ENCODE measurements at regions not wholly inside any gene's neighbourhood (a gene's known extent, or its start where the extent isn't known, plus 50 kb on each side); places are given as distances from the start of the nearest gene placed in this dataset.

DNA sequence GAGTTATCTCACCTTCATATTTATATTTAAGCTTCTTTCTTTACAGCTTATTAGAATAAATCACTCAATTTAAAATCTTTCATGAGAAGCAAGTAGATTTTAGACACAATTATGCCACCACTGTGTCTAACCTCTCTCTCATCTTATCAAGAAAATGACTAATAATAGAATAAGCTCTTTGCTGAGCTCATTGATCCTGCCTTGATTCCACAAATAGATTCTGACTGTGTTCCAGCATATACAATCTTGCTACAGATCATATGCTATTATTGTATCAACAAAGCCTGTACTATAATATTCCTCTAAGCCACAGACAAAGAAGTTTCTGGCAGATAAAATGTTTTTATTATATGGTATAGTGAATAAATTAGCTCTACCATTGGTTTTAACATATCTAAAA, 168.7 kb upstream of the GULP1 start:
- Histone ChIP-seq H3K36me3 (ENCODE audit: insufficient read depth, insufficient read length, low read length) (no peaks in the 10 kb centered on the region), H3K4me1 (ENCODE audit: insufficient read depth, insufficient read length) (no peaks in the 10 kb centered on the region), H3K4me3 (ENCODE audit: insufficient read length, low read depth) (no peak overlapping the region), H3K9ac (ENCODE audit: insufficient read length, low read depth) (no peak overlapping the region), H3K27me3 (ENCODE audit: insufficient read depth, insufficient read length) (no peaks in the 10 kb centered on the region), H3K9me3 (ENCODE audit: insufficient read depth, low read length) (0 out of 2 replicates have a peak, but pooled peaks cover 9% of the 10 kb centered on the region)
- no peak for TF ChIP-seq ZNF274 (IDR thresholded peaks at IDR 0.05; ENCODE audit: low read depth, low read length)
- TF ChIP-seq SUZ12 (IDR thresholded peaks at IDR 0.05; ENCODE audit: extremely low read depth, insufficient read depth, insufficient read length): no peak
- no peak for TF ChIP-seq YY1 (IDR thresholded peaks at IDR 0.05; ENCODE audit: insufficient read depth, insufficient read length)
- DNase-seq (ENCODE audit: low read depth, low spot score): no peak

DNA sequence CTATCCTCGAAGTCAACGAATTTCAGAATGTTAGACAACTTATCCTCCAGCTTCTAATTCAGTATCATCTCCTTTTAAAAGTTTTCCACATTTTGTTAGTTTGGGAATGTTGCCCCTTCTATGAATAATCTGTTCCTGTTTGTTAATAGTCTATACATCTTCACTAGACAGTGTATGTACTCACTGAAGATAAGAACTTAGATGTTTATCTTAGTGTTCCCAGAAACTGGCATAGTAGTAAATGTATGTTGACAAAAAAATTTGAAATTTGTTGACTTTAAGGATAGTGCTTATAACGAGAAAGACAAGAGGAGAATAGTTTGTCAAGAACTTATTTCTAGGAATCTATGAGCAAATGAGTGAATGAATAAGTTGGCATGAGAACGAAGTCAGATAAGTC, 162.0 kb upstream of the GULP1 start:
- no peak overlapping the region for H3K4me3 ChIP-seq (ENCODE audit: insufficient read length, low read depth)

DNA sequence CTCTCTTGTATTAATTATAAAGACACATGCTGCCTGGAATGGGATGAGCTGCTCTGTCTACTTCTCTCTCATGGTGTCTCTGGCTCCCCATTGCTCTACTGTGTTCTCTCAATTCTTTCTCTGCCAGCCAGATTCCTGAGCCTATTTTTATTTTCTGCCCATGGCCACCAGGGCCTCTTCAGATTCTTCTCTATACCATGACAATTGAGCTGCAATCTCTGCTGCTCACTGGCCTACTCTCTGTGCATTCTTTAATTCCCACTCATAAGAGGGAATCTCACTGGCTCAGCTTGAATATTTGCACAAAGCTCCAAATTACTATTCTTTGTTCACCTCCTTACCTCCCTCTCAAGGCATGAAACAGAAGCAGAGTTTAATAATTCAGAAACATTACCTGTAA, 161.4 kb upstream of the GULP1 start:
- no peak for DNase-seq (ENCODE audit: low read depth, low spot score)

More for the DNA sequence above, 162.0 kb upstream of the GULP1 start:
- TF ChIP-seq YY1 (IDR thresholded peaks at IDR 0.05; ENCODE audit: insufficient read depth, insufficient read length): no peak
- no peak for TF ChIP-seq SUZ12 (IDR thresholded peaks at IDR 0.05; ENCODE audit: extremely low read depth, insufficient read depth, insufficient read length)
- TF ChIP-seq ZNF274 (IDR thresholded peaks at IDR 0.05; ENCODE audit: low read depth, low read length): no peak
- H3K9ac ChIP-seq (ENCODE audit: insufficient read length, low read depth): no peak overlapping the region
- H3K36me3 ChIP-seq (ENCODE audit: insufficient read depth, insufficient read length, low read length): no peaks in the 10 kb centered on the region
- no peaks in the 10 kb centered on the region for H3K27me3 ChIP-seq (ENCODE audit: insufficient read depth, insufficient read length)
- H3K9me3 ChIP-seq (ENCODE audit: insufficient read depth, low read length): no peaks in the 10 kb centered on the region
- DNase-seq (ENCODE audit: low read depth, low spot score): no peak
- no peaks in the 10 kb centered on the region for H3K4me1 ChIP-seq (ENCODE audit: insufficient read depth, insufficient read length)

DNA sequence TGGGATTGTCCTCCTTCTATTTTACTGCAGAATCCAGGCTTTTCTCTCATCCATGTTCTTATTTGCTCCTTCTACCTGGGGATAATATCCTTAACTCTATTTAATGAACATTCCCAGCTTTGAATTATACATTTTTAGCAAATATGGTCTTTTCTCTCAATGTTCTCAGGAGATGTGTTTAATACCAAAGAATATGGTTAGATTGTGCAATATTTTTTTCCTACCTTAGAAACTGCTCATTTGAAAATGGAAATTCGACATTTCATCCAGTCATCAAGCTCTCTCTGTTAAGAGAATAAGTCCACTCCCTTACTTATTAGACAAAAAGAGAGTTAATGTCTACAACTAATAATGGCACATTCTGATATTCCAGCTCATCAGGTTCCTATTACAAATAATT, 160.4 kb upstream of the GULP1 start:
- Histone ChIP-seq H3K9me3 (ENCODE audit: insufficient read depth, low read length) (no peaks in the 10 kb centered on the region), H3K27me3 (ENCODE audit: insufficient read depth, insufficient read length) (no peaks in the 10 kb centered on the region), H3K4me3 (ENCODE audit: insufficient read length, low read depth) (no peak overlapping the region), H3K9ac (ENCODE audit: insufficient read length, low read depth) (no peak overlapping the region), H3K36me3 (ENCODE audit: insufficient read depth, insufficient read length, low read length) (no peaks in the 10 kb centered on the region), H3K4me1 (ENCODE audit: insufficient read depth, insufficient read length) (no peaks in the 10 kb centered on the region)
- DNase-seq (ENCODE audit: low read depth, low spot score): no peak
- TF ChIP-seq ZNF274 (IDR thresholded peaks at IDR 0.05; ENCODE audit: low read depth, low read length) (no peak), YY1 (IDR thresholded peaks at IDR 0.05; ENCODE audit: insufficient read depth, insufficient read length) (no peak), SUZ12 (IDR thresholded peaks at IDR 0.05; ENCODE audit: extremely low read depth, insufficient read depth, insufficient read length) (no peak)

More for the DNA sequence above, 161.4 kb upstream of the GULP1 start:
- Histone ChIP-seq H3K36me3 (ENCODE audit: insufficient read depth, insufficient read length, low read length) (no peaks in the 10 kb centered on the region), H3K4me1 (ENCODE audit: insufficient read depth, insufficient read length) (no peaks in the 10 kb centered on the region), H3K9ac (ENCODE audit: insufficient read length, low read depth) (no peak overlapping the region), H3K4me3 (ENCODE audit: insufficient read length, low read depth) (no peak overlapping the region), H3K9me3 (ENCODE audit: insufficient read depth, low read length) (no peaks in the 10 kb centered on the region), H3K27me3 (ENCODE audit: insufficient read depth, insufficient read length) (no peaks in the 10 kb centered on the region)
- TF ChIP-seq SUZ12 (IDR thresholded peaks at IDR 0.05; ENCODE audit: extremely low read depth, insufficient read depth, insufficient read length) (no peak), YY1 (IDR thresholded peaks at IDR 0.05; ENCODE audit: insufficient read depth, insufficient read length) (no peak), ZNF274 (IDR thresholded peaks at IDR 0.05; ENCODE audit: low read depth, low read length) (no peak)

DNA sequence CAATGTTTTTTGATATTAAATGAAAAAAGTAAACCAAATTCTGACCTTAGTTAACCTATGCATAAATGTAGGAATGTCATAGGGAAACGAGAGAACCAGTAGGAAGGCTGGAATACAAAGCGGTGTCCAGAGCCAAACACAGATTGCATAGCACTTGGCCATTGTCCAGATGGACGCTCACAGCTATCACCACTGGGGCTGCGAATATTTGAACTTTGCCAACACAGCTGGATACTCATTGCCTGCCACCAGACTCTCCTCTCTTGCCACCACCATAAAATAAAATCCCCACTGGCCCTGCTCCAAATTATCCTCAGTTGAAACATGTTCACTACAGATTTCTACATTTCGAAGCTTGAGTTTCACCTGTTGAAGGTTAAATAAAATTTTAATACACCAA, 159.3 kb upstream of the GULP1 start:
- H3K27me3 ChIP-seq (ENCODE audit: insufficient read depth, insufficient read length): no peaks in the 10 kb centered on the region
- no peak overlapping the region for H3K9ac ChIP-seq (ENCODE audit: insufficient read length, low read depth)
- no peaks in the 10 kb centered on the region for H3K9me3 ChIP-seq (ENCODE audit: insufficient read depth, low read length)
- no peak for TF ChIP-seq SUZ12 (IDR thresholded peaks at IDR 0.05; ENCODE audit: extremely low read depth, insufficient read depth, insufficient read length)
- no peak for TF ChIP-seq ZNF274 (IDR thresholded peaks at IDR 0.05; ENCODE audit: low read depth, low read length)
- no peak for TF ChIP-seq YY1 (IDR thresholded peaks at IDR 0.05; ENCODE audit: insufficient read depth, insufficient read length)
- no peak overlapping the region for H3K4me3 ChIP-seq (ENCODE audit: insufficient read length, low read depth)
- H3K36me3 ChIP-seq (ENCODE audit: insufficient read depth, insufficient read length, low read length): no peaks in the 10 kb centered on the region
- H3K4me1 ChIP-seq (ENCODE audit: insufficient read depth, insufficient read length): no peaks in the 10 kb centered on the region
- no peak for DNase-seq (ENCODE audit: low read depth, low spot score)

DNA sequence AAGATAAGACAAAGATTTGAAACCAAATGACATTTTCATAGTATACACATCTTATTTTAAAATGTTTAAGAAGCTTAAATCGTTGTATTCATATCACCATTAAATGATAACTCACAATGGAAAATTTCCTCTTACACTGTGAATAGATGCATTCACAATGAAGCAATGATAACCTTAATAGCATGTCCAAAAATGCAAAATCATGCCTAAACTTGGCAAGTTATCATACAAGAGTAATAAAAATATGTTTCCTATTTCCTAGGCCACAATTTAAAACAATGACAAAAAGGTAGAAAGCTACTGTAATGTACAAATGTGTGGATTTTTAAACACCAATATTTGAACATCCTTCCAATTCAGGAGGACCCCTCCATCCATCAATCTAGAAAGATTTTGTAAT, 157.4 kb upstream of the GULP1 start:
- TF ChIP-seq SUZ12 (IDR thresholded peaks at IDR 0.05; ENCODE audit: extremely low read depth, insufficient read depth, insufficient read length): no peak
- no peak for TF ChIP-seq ZNF274 (IDR thresholded peaks at IDR 0.05; ENCODE audit: low read depth, low read length)
- no peak for TF ChIP-seq YY1 (IDR thresholded peaks at IDR 0.05; ENCODE audit: insufficient read depth, insufficient read length)
- no peak for DNase-seq (ENCODE audit: low read depth, low spot score)
- Histone ChIP-seq H3K36me3 (ENCODE audit: insufficient read depth, insufficient read length, low read length) (no peaks in the 10 kb centered on the region), H3K27me3 (ENCODE audit: insufficient read depth, insufficient read length) (no peaks in the 10 kb centered on the region), H3K9me3 (ENCODE audit: insufficient read depth, low read length) (no peaks in the 10 kb centered on the region), H3K4me1 (ENCODE audit: insufficient read depth, insufficient read length) (no peaks in the 10 kb centered on the region), H3K9ac (ENCODE audit: insufficient read length, low read depth) (no peak overlapping the region), H3K4me3 (ENCODE audit: insufficient read length, low read depth) (no peak overlapping the region)

DNA sequence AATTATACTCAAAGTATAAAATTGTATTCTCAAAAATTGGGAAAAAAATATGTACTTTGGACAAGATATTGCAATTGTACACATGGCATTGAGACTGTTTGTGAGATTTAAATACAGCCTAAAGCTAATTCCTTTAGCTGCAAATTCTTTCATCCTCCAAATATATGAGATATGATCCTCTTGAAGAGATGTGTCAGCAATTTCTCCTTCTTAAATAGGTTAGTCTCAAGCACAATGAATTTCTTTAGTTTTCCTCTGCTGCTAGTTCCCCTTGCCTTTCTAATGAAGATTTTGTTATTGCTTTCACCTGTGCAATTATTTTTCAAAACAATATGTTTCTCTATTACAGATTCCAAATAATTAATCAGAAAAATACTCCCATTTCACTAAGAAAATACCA, 153.4 kb upstream of the GULP1 start:
- Histone ChIP-seq H3K27me3 (ENCODE audit: insufficient read depth, insufficient read length) (no peaks in the 10 kb centered on the region), H3K9ac (ENCODE audit: insufficient read length, low read depth) (no peak overlapping the region), H3K4me1 (ENCODE audit: insufficient read depth, insufficient read length) (no peaks in the 10 kb centered on the region), H3K4me3 (ENCODE audit: insufficient read length, low read depth) (no peak overlapping the region), H3K36me3 (ENCODE audit: insufficient read depth, insufficient read length, low read length) (no peaks in the 10 kb centered on the region), H3K9me3 (ENCODE audit: insufficient read depth, low read length) (no peaks in the 10 kb centered on the region)
- DNase-seq (ENCODE audit: low read depth, low spot score): no peak
- TF ChIP-seq YY1 (IDR thresholded peaks at IDR 0.05; ENCODE audit: insufficient read depth, insufficient read length) (no peak), SUZ12 (IDR thresholded peaks at IDR 0.05; ENCODE audit: extremely low read depth, insufficient read depth, insufficient read length) (no peak), ZNF274 (IDR thresholded peaks at IDR 0.05; ENCODE audit: low read depth, low read length) (no peak)
